Stimulated activated naive CD4-positive, alpha-beta T cell (primary cell): ENCODE measurements at regions not wholly inside any gene's neighbourhood (a gene's known extent, or its start where the extent isn't known, plus 50 kb on each side); places are given as distances from the start of the nearest gene placed in this dataset.

Experiments
- DNase-seq, 6 experiments: peaks; one replicate each; lab custom pipeline; 2025; lab: John Stamatoyannopoulos, UW

DNA sequence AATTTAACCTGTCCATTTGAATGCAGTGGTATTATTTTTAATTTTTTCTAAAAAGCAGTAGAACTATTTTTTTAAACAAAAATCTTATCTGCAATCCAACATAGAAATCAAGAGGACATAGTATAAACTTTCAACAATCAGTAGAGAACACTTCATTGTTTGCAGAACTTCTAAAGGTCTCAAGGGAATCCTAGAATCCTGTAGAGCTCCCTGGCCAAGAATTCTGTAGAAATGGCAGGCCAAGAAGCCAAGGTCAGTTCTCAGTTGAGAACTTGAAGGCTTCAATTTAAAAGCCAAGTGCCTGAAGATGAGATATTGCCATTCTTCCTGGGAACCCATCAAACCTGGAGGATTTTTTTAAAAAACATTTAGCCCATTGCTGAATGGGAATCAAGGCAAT is 199.2 kb upstream of the KLF4 start:
- DNase-seq = no peak

DNA sequence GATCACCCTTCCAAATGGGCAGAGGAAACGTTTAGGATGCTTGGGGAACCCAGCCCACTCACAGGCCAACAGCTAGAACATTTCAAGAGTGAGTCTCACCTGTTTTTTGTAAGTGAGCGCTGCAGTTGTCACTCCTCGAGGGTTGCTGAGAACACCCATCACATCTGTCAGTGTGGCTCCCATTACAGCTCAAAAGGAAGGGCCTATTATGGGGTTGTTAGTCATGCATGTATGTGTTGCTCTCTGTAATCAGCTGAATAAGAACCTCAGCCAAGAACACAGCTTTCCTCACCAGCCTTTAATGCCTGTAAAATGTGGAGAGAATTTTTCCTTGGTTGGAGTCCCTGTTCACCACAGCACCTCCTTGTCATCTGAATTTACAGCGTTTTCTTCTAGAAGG is 196.3 kb upstream of the KLF4 start:
- DNase-seq = no peak

DNA sequence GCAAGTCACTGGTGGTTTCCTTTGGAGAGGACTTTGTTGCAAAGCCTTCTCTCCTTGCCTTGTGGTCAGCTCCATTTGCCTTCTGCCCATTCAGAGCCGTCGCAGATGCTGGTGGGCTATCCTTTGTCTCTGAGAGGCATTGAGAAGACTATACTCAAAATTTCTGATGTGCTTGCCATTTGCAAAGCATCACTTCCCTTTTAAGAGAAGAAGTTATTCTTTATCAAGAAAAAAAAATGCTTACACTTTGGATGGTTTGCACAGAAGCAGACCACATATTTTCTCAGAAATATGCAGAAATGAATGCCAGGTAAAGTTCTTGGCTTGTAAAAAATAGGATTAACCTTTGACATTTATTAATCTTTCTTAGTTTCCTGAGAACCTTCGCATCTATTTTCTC is 195.8 kb upstream of the KLF4 start:
- no peak for DNase-seq

DNA sequence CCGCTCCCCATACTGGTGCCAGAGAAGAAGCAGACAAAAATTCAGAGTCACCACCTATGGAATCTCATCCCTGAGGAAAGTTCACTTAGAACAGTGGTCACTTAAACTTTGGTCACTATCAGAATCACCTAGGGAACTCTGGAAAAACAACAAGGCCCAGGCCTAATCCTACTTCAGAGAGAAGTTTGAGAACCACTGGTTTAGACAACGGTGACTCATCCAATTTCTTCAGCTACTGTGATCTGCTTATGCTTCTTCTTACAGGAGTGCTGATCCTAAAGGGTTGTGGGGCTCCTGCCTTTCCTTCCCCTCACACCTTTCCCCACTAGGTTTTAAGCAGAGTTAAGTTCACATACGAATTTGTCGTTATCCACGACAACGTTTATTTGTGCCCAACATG is 194.7 kb upstream of the KLF4 start:
- no peak for DNase-seq

DNA sequence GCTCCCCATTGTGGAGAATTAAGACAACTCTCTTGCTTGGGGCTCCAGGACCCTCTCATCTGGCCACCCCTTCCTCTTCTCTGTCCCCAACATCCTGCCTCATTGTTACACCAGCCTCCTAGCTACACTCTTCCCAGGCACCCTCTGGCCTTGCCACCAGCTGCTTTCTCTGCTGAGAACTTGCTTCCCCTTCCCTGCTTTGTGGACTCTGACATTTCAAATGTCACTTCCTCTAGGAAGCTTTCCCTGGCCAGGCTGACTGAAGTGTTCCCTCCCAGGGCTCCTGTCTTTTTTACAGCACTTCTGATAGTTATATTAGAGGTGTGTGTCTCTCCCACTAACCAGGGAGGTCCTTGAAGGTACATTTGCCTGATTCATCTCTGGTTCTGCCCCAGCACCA is 194.0 kb upstream of the KLF4 start:
- no peak for DNase-seq

DNA sequence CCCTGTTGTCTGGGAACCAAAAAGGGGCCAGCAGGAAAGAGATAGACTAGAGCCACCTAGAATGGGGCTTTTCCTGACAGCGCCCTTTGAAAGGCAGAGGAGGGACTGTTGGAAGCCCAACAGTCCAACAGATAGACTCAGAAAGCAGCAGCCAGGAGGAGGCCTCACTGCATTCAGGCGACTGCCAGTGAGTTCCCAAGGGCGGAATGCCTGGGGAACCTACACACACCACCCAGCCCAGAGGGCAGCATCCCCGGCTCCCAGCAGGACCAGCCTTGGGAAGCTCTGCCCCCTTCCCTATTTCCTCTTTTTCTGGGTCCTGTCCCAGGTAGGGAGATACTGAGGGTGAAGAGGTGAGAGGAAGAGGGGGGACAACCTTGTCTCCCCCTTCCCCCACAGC is 192.4 kb upstream of the KLF4 start:
- no peak for DNase-seq

DNA sequence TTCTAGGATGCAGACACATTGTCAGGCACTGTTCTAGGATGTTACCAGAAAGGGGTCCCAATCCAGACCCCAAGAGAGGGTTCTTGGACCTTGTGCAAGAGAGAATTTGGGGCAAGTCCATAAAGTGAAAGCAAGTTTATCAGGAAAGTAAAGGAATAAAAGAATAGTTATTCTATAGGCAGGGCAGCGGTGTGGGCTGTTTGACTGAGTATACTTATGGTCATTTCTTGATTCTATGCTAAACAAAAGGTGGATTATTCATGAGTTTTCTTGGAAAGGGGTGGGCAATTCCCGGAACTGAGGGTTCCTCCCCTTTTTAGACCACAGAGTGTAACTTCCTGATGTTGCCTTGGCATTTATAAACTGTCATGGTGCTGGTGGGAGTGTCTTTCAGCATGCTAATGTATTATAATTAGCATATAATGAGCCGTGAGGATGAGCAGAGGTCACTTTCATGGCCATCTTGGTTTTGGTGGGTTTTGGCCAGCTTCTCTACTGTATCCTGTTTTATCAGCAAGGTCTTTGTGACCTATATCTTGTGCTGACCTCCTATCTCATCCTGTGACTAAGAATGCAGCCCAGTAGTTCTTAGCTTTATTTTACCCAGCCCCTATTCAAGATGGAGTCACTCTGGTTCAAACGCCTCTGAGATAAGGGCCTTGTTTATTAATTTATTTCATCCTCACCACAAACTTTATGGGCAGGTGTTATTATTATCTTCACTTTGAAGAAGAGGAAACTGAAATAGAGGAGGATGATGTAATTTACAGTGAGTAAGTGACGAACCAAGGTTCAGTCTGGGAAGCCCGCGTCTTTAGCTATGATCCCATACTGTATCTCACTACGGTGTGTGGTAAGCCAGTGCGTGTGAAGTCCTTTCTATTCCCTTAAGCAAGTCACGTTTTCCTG is 186.0 kb upstream of the KLF4 start:
- no peak for DNase-seq

DNA sequence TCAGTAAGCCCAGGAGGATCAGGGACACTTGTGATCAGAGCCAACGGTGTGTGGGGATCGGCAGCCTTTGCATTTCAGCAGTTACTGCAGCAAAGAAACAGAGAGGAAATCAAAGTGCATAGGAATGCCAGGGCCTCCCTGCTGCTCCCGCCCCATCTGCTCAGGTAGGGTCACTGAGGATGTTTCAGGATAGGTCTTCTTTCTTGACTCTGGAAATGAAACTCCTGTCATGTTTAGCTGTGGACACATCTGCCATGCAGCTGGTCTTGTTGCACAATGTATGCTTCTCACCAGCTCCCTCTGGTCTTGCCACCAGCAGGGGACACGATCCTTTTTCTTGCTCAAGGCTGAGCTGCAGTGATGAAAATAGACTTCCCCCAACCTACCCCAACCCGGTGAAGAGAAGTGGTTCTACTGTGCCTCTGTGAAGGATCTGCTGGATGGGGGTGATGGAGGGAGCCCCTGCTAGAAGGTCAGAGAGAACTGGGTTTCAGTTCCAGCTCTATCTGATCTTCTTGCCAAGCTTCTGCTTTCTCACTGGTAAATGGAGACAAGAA is 185.2 kb upstream of the KLF4 start:
- no peak for DNase-seq

DNA sequence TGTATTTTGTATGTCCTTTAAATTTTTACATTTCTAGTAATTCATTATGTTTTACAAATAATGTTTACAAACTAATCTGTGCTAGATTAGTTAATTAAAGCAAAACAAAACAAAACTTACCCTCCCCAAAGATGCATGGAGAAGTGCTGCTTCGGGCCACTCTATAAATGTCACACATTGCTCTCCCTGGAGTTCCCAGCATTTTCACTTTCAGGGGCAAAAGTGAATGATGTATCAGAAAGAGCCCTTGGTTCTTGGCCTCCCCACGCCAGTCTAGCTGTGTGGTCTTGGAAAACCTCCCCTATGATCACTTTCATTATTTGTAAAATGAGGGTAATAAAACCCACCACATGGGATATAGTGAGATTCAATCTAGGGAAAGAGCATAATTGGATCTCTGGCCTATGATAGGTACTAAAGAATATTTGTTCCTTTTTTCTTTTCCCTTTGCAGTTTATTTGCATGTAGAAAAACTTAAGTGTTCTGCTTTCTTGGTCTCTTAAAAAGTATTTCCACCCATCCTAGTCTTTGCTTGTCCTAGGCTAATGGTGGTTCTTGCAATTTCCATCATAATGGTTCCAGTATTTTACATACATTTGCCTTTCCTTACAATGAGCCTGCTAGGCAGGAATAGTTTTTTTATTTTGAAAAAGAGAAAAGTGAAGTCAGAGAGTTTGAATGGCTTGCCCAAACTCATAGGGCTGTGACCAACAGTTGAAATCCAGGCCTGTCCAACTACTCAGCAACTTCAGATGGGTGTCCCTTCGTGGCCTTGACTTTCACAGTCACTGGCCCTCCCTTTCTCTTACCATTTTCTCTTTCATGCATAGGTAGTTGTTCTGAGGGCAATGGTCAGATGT is 184.5 kb upstream of the KLF4 start:
- no peak for DNase-seq

DNA sequence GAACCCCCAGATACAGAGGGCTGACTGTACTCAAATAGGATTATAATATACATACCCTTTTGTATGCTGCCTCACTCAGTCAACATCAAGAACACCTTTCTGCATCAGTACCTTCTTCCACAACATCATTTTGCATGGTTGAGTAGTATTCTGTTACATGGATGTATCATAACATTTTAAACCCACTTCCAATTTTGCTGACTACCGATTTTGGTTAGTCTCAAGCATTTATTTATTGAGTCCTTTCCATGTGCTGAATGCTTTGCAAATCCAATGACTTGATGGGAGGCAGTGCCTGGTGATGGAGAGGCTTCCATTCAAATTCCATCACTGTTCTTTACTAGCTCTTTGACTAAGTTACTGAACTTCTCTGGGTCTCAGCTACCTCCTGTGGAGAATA is 182.0 kb upstream of the KLF4 start:
- DNase-seq = no peak

DNA sequence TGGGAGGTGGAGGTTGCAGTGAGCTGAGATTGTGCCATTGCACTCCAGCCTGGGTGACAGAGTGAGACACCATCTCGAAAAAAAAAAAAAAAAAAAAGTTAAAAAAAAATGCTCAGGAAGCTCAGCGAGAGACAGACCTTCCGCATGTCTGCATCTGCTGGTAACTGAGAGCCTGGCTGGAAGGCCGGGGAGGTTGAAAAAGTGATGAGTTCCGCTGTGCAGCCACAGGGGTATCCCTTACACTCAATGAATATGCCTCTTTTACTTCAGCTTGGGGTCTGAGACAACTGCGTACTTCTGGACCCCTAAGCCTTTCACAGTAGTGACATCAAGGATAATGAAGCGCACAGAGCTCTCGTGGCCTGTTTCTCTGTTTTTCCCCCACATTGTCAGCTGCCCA is 179.9 kb upstream of the KLF4 start:
- no peak for DNase-seq

DNA sequence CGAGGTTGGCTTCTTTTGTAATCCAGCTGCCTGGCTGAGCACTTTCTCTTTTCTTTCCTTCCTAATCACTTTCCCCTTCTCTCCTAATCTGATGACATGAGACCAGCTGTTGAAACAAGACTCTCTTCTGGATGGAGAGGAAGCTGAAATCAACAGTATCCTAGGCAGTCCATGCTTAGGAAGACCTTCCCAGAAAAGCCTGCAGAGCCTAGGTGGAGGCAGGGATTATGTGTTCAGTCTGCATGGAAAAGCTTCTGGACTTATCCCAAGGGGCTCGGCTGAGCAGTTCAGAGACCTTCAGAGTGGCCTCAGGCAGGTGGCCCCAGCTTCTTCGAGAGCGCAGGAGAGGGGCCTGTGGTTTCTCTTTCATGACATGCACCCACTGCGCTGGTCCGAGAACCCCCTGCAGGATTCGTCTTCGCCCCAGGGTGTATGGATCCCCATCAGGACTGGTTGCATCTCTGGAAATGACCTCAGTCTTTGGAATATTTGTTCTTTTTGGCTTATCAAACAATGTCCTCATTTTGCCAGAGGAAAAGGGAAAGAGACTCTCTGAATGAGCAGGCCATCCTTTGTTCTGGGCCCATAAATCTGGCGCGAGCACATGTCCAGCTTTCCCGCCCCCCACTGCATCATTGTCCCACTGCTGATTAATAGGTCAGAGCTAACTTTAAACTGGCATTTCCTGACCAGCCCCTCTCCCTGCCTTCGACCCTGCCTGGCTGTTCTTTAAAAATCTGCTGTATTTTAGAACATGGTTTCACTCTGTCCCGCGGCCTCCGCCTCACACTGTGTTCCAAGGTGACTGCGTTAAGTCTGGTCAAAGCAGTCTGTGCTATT is 177.9 kb upstream of the KLF4 start:
- no peak for DNase-seq

DNA sequence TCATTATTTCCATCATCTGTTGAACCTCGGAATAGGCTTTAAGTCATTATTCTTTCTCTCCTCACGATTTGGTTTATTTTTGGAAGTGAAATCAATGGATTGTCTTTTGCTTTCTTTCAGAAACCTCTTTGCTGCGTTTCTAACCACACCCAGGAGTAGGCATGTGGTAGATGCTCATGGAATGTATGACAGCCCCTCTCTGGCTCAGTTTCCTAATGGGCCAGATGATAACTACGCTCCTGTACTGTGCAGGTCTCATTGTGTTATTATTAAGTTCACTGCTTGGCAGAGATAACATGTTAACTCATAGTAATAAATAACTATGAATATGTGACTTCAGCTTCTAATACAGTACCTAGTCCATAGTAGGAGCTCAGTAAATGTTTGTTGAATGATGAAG is 175.5 kb upstream of the KLF4 start:
- DNase-seq = no peak

DNA sequence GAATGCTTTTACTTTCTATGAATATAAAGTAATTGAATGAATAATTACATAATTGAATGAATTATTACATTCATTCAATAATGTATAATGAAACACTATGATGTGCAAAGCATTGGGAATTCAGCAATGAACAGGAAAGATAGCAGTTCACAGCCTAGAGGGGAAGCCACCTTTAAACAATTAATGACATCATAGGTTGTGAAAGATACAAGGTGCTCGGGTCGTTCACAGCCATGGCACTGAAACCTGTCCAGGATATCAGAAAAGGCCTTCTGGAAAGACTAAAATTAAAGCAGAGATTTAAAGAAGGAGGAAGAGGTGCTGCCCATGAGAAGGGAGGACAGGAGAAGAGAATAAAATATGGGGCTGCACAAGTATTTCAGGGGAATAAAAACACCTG is 171.4 kb upstream of the KLF4 start:
- DNase-seq = no peak

DNA sequence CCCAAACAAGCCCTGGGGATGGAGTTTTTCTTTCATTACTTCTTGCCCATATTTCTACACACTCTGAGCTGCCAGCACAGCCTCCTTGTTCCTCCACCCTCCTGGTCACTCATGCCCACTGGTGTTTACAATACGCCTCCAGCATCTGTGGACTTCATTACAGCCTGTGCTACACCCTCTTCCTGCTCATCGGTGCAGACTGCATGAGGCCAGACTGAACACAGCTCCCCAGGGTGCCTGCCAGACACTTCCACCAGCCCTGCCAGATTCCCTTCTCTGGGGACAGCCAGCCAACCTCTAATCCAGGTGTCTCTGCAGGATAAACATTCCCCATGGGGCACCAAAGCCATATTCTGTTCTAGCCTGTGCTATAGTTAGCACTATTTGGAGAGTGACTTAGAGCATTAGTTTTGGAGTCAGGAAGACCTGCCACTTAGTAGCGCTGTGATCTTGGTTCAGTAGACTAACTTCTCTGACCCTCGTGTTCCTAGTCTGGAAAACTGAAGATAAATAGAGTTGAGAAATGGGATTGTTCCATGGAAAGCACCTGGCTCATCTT is 163.8 kb upstream of the KLF4 start:
- no peak for DNase-seq

DNA sequence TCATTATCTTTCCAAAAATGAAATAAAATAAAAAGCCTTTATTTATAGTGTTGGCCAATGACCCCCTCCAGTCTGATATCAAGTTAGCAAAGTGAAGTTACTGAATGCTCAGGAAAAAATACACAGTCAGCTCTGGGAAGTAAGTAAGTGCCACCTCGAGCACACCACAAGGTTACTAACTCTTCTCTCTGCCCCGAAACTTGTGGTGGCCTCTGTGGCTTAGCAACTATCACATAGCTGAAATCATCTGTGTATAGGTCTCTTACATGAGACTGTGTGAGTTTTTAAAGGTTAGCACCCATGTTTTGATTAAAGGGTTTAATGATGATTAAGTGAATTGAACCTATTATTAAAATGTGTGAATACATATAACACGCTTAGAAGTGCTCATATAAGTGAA is 161.4 kb upstream of the KLF4 start:
- DNase-seq = no peak

DNA sequence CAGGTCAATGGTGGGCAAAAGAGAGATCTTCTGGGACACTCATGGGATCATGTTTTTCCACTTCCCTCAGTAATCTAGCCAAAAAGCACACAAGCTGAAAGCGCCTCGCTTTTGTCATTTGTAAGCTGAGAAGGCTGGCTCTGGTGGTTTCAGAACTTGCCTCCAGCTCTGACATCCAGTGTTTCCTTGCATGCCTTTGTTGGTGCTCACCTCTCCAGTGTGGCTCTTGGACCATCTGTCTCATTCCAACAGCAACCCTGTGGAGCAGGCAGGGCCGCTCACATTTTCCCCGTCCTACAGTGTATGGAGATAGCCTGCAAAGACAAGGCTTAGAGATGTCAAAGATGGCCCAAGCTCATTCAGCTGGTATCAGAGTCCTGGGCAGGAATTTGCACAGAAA is 160.8 kb upstream of the KLF4 start:
- DNase-seq = no peak

DNA sequence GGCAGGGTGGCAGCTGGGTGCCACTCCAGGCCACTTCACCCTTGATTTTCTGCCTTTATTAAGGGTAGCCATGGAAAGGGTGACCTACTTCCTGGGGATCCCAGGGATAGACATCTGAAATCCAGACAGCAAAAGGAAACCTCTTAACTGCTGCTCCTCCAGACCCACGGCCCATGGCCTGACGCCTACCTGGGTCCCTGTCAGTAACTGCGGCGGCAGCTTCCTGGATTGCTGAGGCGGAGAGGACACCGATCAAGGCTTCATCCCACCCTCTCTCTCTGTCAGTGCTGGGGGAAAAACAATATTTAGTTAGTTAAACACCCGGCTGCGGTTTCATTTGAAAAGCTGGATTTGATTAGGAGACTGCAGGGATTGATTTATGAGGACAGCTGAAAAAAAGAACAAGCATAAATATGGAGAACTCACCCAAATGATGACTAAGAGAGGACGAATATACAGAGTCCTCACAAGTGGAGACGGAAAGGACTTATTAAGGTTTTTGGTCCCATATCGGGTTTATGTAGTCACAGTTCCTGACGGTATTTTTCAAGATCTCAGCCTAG is 158.7 kb upstream of the KLF4 start:
- DNase-seq = no peak

DNA sequence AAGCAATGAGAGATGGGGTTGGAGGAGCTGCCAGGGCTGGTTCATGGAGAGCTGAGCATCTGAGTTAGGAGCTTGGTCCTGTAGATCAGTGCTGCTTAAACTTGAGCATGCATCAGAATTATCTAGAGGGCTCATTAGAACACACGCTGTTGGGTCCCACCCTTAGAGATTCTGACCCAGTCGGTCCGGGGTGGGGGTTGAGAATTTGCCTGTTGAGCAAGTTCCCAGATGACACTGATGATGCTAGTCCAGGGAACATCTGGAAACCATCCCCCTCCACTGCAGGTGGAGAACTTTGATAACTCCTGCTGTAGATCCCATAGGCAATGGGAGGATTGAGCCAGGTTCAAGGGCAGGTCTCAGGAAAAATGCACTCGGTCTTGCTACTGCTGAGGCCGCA is 158.0 kb upstream of the KLF4 start:
- no peak for DNase-seq

DNA sequence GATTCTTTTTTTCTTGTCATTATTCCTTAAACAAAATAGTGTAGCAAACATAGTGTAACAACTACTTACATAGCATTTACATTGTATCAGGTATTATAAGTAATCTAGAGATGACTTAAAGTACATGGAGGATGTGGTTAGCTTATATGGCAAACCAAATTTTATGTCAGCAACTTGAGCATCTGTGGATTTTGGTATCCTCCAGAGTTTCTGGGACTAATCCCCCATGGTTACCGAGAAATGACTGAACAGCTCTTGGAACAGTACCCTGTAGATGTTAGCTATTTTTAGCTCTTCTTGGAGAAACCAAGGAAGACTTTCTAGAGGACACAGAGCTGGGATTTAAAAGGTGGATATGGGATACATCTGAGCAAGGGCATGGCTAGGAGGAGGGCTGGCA is 157.6 kb upstream of the KLF4 start:
- DNase-seq = no peak

DNA sequence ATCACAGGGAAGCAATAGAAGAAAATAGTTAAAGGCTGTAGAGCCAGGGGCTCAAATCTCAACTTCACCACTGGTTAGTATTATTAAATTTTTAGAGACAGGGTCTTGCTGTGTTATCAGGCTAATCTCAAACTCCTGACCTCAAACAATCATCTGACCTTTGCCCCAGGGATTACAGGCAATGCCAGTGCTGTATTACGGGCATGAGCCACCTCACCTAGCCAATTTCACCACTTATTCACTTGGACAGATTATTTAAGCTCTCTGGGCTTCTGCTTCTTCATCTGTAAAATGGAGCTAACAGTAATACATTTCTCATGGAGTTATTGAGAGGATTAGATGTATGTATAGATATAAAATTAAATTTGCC is 155.9 kb upstream of the KLF4 start:
- DNase-seq = no peak
